GM23338 (cell line): ENCODE measurements at regions not wholly inside any gene's neighbourhood (a gene's known extent, or its start where the extent isn't known, plus 50 kb on each side); places are given as distances from the start of the nearest gene placed in this dataset.
"Not testable (repeated sequence)": the region's sequence is repeated elsewhere in the genome, so short reads cannot be mapped to it uniquely, and the experiment has no call there.

Source experiments
- ATAC-seq: fragments of 200-7000 bp; cut with Tn5 transposase; 3 replicates; pipeline ENCODE4 v1.9.1; 2020
- DNase-seq: peaks from one replicate; pipeline ENCODE4 v3.0.0-alpha.2; 2015; ENCODE audit warnings: low spot score
- H2AFZ ChIP-seq: fragments of 200-600 bp; sonication (generic); 2 replicates; pipeline ENCODE4 v1.8.0; 2016; ENCODE audit warnings: antibody characterized with exemption, mild to moderate bottlenecking, moderate library complexity
- H3F3A ChIP-seq: fragments of 200-600 bp; sonication (generic); replicated peaks from 2 replicates; pipeline ENCODE4 v1.8.0; 2017; ENCODE audit warnings: antibody characterized with exemption, mixed run types, low read depth
- H3K27ac ChIP-seq: fragments of 200-600 bp; sonication (generic); 2 replicates; pipeline ENCODE4 v1.6.1; 2016; ENCODE audit warnings: low read depth
- H3K27me3 ChIP-seq: fragments of 200-600 bp; sonication (generic); 2 replicates; pipeline ENCODE4 v1.8.0; 2016; ENCODE audit warnings: mild to moderate bottlenecking, mixed run types, moderate library complexity; ENCODE audit not compliant: insufficient read depth
- H3K36me3 ChIP-seq: fragments of 200-600 bp; sonication (generic); 2 replicates; pipeline ENCODE4 v1.8.0; 2016; ENCODE audit warnings: mild to moderate bottlenecking; ENCODE audit not compliant: insufficient read depth
- H3K4me1 ChIP-seq: fragments of 200-600 bp; sonication (generic); 2 replicates; pipeline ENCODE4 v1.8.0; 2016; ENCODE audit warnings: mild to moderate bottlenecking, moderate library complexity; ENCODE audit not compliant: insufficient read depth
- H3K4me2 ChIP-seq: fragments of 200-600 bp; sonication (generic); 2 replicates; pipeline ENCODE4 v1.7.1; 2017; ENCODE audit warnings: mixed run types
- H3K4me3 ChIP-seq: fragments of 200-600 bp; sonication (generic); 2 replicates; pipeline ENCODE4 v1.6.1; 2016; ENCODE audit warnings: mixed run types
- H3K79me2 ChIP-seq: fragments of 200-600 bp; sonication (generic); replicated peaks from 2 replicates; pipeline ENCODE4 v1.8.0; 2017; ENCODE audit warnings: mild to moderate bottlenecking; ENCODE audit not compliant: insufficient read depth
- H3K9me2 ChIP-seq: fragments of 200-600 bp; sonication (generic); 2 replicates; pipeline ENCODE4 v1.8.0; 2017; ENCODE audit not compliant: insufficient read depth
- H4K20me1 ChIP-seq: fragments of 200-600 bp; sonication (generic); replicated peaks from 2 replicates; pipeline ENCODE4 v1.8.0; 2017; ENCODE audit warnings: mild to moderate bottlenecking; ENCODE audit not compliant: insufficient read depth
- H3K27ac Mint-ChIP-seq: 2 replicates; pipeline ENCODE4 v1.8.0; 2020; ENCODE audit warnings: inconsistent platforms, mild to moderate bottlenecking, moderate library complexity, mixed read lengths
- H3K27me3 Mint-ChIP-seq: 3 replicates; pipeline ENCODE4 v1.8.0; 2022; ENCODE audit warnings: low read depth, mild to moderate bottlenecking, moderate library complexity, mixed read lengths, inconsistent platforms; ENCODE audit not compliant: insufficient read depth, poor library complexity
- H3K36me3 Mint-ChIP-seq: 3 replicates; pipeline ENCODE4 v1.8.0; 2021; ENCODE audit warnings: low read depth, mild to moderate bottlenecking, inconsistent platforms, moderate library complexity, mixed read lengths
- H3K4me1 Mint-ChIP-seq: 3 replicates; pipeline ENCODE4 v1.8.0; 2020; ENCODE audit warnings: mild to moderate bottlenecking, inconsistent platforms, mixed read lengths
- H3K4me3 Mint-ChIP-seq: 3 replicates; pipeline ENCODE4 v1.8.0; 2021; ENCODE audit warnings: moderate library complexity, mild to moderate bottlenecking, inconsistent platforms, mixed read lengths
- H3K9me3 Mint-ChIP-seq: 3 replicates; pipeline ENCODE4 v1.8.0; 2020; ENCODE audit warnings: moderate library complexity, mild to moderate bottlenecking, inconsistent platforms, mixed read lengths
- CREB1 ChIP-seq: fragments of 250-450 bp; sonication (Bioruptor Pico); IDR thresholded peaks from 2 replicates; pipeline ENCODE4 v1.5.0; 2020; ENCODE audit warnings: low read depth, mild to moderate bottlenecking, moderate library complexity
- EZH2phosphoT487 ChIP-seq: fragments of 200-600 bp; sonication (generic); IDR thresholded peaks from one replicate; pipeline ENCODE4 v1.8.1; 2018; ENCODE audit warnings: antibody characterized with exemption; ENCODE audit not compliant: unreplicated experiment
- JUNB ChIP-seq: IDR thresholded peaks from one replicate; pipeline ENCODE4 v1.6.1; 2016; ENCODE audit warnings: antibody characterized with exemption; ENCODE audit not compliant: unreplicated experiment
- ZNF331 ChIP-seq: fragments of 250-450 bp; sonication (Bioruptor Pico); IDR thresholded peaks from 2 replicates; pipeline ENCODE4 v1.5.0; 2020; ENCODE audit warnings: low read depth, mild to moderate bottlenecking, moderate library complexity
- TF ChIP-seq, protein P1 (sequence below): fragments of 250-450 bp; sonication (Bioruptor Pico); IDR thresholded peaks from 2 replicates; pipeline ENCODE4 v1.5.0; 2020; ENCODE audit warnings: mild to moderate bottlenecking, moderate library complexity

DNA sequence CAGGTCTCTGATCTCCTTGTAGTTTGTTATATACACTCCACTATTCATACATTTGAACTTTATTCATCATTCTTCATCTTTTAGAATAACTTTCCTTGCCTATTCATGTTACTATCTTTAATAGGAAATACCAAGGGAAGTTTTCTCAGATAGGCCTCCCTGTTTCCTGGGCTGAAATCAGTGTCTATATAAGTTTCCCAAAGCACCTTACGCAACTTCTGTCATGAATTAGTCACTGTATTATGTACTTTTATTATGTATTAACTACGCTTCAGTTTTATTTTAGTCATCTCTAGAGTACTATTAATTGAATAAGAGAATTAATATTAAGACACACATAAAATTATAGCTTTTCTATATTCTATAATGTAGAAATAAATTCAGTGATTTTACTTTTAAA, 1481.5 kb downstream of the OTOL1 start (continued):
- TF ChIP-seq, protein P1, sequence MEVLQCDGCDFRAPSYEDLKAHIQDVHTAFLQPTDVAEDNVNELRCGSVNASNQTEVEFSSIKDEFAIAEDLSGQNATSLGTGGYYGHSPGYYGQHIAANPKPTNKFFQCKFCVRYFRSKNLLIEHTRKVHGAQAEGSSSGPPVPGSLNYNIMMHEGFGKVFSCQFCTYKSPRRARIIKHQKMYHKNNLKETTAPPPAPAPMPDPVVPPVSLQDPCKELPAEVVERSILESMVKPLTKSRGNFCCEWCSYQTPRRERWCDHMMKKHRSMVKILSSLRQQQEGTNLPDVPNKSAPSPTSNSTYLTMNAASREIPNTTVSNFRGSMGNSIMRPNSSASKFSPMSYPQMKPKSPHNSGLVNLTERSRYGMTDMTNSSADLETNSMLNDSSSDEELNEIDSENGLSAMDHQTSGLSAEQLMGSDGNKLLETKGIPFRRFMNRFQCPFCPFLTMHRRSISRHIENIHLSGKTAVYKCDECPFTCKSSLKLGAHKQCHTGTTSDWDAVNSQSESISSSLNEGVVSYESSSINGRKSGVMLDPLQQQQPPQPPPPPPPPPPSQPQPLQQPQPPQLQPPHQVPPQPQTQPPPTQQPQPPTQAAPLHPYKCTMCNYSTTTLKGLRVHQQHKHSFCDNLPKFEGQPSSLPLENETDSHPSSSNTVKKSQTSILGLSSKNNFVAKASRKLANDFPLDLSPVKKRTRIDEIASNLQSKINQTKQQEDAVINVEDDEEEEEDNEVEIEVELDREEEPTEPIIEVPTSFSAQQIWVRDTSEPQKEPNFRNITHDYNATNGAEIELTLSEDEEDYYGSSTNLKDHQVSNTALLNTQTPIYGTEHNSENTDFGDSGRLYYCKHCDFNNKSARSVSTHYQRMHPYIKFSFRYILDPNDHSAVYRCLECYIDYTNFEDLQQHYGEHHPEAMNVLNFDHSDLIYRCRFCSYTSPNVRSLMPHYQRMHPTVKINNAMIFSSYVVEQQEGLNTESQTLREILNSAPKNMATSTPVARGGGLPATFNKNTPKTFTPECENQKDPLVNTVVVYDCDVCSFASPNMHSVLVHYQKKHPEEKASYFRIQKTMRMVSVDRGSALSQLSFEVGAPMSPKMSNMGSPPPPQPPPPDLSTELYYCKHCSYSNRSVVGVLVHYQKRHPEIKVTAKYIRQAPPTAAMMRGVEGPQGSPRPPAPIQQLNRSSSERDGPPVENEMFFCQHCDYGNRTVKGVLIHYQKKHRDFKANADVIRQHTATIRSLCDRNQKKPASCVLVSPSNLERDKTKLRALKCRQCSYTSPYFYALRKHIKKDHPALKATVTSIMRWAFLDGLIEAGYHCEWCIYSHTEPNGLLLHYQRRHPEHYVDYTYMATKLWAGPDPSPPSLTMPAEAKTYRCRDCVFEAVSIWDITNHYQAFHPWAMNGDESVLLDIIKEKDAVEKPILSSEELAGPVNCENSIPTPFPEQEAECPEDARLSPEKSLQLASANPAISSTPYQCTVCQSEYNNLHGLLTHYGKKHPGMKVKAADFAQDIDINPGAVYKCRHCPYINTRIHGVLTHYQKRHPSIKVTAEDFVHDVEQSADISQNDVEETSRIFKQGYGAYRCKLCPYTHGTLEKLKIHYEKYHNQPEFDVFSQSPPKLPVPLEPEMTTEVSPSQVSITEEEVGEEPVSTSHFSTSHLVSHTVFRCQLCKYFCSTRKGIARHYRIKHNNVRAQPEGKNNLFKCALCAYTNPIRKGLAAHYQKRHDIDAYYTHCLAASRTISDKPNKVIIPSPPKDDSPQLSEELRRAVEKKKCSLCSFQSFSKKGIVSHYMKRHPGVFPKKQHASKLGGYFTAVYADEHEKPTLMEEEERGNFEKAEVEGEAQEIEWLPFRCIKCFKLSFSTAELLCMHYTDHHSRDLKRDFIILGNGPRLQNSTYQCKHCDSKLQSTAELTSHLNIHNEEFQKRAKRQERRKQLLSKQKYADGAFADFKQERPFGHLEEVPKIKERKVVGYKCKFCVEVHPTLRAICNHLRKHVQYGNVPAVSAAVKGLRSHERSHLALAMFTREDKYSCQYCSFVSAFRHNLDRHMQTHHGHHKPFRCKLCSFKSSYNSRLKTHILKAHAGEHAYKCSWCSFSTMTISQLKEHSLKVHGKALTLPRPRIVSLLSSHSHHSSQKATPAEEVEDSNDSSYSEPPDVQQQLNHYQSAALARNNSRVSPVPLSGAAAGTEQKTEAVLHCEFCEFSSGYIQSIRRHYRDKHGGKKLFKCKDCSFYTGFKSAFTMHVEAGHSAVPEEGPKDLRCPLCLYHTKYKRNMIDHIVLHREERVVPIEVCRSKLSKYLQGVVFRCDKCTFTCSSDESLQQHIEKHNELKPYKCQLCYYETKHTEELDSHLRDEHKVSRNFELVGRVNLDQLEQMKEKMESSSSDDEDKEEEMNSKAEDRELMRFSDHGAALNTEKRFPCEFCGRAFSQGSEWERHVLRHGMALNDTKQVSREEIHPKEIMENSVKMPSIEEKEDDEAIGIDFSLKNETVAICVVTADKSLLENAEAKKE (CRISPR knock-in tag): no peak
- TF ChIP-seq JUNB (no peak), CREB1 (CRISPR knock-in tag) (no peak), ZNF331 (CRISPR knock-in tag) (no peak)

DNA sequence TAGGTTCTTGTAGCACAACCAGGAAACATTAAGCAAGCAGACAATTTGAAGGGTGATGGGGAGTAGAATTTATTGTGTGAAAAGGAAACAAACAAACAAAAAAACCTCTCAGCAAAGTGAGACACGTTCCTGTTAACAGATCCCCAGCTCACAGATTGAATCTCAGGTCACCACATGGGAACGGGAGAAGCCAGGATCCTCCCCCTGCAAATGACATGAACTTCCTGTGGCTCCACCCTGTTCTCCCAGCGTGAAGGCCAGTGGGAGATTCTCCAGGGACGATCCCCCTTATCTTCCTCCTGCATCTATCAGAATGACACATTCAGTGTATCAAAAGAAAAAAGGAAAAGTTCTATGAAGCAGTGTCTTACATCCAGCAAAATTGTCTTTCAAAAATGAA, 1488.1 kb downstream of the OTOL1 start:
- no peak overlapping the region for H3K4me2 ChIP-seq
- DNase-seq (no peak), ATAC-seq (no peak)
- no peak overlapping the region for H3K4me3 ChIP-seq
- Mint-ChIP-seq H3K27ac (no peak overlapping the region), H3K4me3 (no peak overlapping the region), H3K27me3 (no peaks in the 10 kb centered on the region), H3K4me1 (no peaks in the 10 kb centered on the region), H3K9me3 (peaks cover 27% of the 10 kb centered on the region), H3K36me3 (peaks cover 25% of the 10 kb centered on the region)
- no peaks in the 10 kb centered on the region for H4K20me1 ChIP-seq
- H2AFZ ChIP-seq: peak overlapping the region; percentile 70; the same call in 1 of the 2 replicates
- H3K27ac ChIP-seq: no peak overlapping the region
- no peaks in the 10 kb centered on the region for H3K27me3 ChIP-seq
- H3K79me2 ChIP-seq: no peaks in the 10 kb centered on the region
- no peak for TF ChIP-seq EZH2phosphoT487
- H3K9me2 ChIP-seq: peaks cover 6% of the 10 kb centered on the region; the same call in 1 of the 2 replicates
- no peaks in the 10 kb centered on the region for H3K36me3 ChIP-seq
- no peaks in the 10 kb centered on the region for H3K4me1 ChIP-seq
- no peaks in the 10 kb centered on the region for H3F3A ChIP-seq

DNA sequence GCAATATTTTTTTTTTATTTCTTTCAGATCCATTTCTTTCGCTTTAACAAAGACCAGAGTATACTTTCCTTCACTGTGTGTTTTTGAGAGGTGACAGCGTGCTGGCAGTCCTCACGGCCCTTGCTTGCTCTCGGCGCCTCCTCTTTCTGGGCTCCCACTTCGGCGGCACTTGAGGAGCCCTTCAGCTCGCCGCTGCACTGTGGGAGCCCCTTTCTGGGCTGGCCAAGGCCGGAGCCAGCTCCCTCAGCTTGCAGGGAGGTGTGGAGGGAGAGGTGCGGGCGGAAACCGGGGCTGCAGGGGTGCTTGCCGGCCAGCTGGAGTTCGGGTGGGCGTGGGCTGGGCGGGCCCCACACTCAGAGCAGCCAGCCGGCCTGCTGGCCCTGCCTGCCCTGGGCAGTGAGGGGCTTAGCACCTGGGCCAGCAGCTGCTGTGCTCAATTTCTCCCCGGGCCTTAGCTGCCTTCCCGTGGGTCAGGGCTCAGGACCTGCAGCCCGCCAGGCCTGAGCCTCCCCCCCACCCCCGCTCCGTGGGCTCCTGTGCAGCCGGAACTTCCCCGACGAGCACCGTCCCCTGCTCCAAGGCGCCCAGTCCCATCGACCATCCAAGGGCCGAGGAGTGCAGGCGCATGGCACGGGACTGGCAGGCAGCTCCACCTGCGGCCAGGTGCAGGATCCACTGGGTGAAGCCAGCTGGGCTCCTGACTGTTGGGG, 1490.6 kb downstream of the OTOL1 start:
- H3F3A ChIP-seq, H3K27me3 Mint-ChIP-seq, H3K4me1 Mint-ChIP-seq, H3K79me2 ChIP-seq, H4K20me1 ChIP-seq, H3K4me2 ChIP-seq, H3K27ac ChIP-seq, DNase-seq, H3K36me3 ChIP-seq, H3K9me2 ChIP-seq, H3K4me3 Mint-ChIP-seq, H3K27ac Mint-ChIP-seq, H2AFZ ChIP-seq, H3K27me3 ChIP-seq, H3K4me1 ChIP-seq, ATAC-seq, H3K4me3 ChIP-seq: not testable (repeated sequence)
- peaks cover 21% of the 10 kb centered on the region for H3K9me3 Mint-ChIP-seq
- H3K36me3 Mint-ChIP-seq: peaks cover 21% of the 10 kb centered on the region
